NCI-H2029 (cell line): ENCODE measurements at regions not wholly inside any gene's neighbourhood (a gene's known extent, or its start where the extent isn't known, plus 50 kb on each side); places are given as distances from the start of the nearest gene placed in this dataset.
"Not testable (repeated sequence)": the region's sequence is repeated elsewhere in the genome, so short reads cannot be mapped to it uniquely, and the experiment has no call there.

ENCODE experiments used
- DNase-seq: peaks from one replicate; lab custom pipeline; 2025; lab: John Stamatoyannopoulos, UW

DNA sequence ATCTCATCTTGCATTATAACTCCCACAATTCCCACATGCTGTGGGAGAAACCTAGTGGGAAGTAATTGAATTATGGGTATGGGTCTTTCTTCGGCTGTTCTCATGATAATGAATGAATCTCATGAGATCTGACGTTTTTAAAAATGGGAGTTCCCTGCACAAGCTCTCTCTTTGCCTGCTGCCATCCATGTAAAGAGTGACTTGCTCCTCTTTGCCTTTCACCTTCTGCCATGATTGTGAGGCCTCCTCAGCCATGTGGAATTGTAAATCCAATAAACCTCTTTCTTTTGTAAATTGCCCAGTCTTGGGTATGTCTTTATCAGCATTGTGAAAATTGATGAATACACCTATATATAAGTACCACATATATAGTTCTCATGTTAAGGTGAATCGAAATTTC is 961.7 kb upstream of the COX7C start:
- DNase-seq: no peak

DNA sequence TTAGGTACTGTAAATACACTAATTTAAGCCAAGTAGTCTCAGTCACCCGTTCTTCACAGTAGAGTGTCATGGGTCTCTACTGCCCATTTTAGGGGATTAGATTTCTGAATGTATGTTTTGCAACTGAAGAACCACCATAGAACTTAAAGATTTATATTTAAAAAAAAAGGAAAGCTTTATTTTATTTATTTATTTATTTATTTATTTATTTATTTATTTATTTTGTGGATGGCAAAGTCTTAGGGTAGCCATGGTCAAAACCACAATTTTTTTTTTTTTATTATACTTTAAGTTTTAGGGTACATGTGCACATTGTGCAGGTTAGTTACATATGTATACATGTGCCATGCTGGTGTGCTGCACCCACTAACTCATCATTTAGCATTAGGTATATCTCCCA is 960.4 kb upstream of the COX7C start:
- DNase-seq: not testable (repeated sequence)

DNA sequence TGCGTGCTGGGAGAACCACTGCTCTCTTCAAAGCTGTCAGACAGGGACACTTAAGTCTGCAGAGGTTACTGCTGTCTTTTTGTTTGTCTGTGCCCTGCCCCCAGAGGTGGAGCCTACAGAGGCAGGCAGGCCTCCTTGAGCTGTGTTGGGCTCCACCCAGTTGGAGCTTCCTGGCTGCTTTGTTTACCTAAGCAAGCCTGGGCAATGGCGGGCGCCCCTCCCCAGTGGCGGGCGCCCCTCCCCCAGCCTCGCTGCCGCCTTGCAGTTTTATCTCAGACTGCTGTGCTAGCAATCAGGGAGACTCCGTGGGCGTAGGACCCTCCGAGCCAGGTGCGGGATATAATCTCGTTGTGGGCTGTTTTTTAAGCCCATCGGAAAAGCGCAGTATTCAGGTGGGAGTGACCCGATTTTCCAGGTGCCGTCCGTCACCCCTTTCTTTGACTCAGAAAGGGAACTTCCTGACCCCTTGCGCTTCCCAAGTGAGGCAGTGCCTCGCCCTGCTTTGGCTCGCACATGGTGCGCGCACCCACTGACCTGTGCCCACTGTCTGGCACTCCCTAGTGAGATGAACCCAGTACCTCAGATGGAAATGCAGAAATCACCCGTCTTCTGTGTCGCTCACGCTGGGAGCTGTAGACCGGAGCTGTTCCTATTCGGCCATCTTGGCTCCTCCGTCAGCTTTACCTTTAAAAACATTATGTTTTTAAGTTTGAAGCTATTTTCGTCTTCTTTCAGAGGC is 954.6 kb upstream of the COX7C start:
- DNase-seq: not testable (repeated sequence)

DNA sequence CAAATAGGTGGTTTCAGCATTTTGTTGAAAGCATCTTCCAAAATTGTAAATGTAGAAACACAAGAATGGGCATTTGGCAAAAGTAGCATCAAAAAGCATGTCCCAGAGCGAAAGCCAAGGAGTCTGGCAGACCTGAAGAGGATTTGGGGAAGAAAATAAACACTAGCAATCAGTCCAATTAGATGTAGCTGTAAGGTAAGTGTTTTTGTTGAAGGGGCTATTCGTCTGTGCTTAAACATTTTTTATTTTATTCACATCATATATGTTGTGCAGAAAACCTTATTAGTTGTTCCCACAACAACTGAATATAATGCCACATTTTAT is 954.1 kb upstream of the COX7C start:
- DNase-seq: no peak

- DNase-seq: no peak
Observed at GRCh38 chr5:85670417-85670816, 947.3 kb upstream of the COX7C start.

GRCh38 chr5:85671223-85671970 is 946.3 kb upstream of the COX7C start:
- DNase-seq: no peak

GRCh38 chr5:85681871-85682270 is 935.9 kb upstream of the COX7C start:
- no peak for DNase-seq

- DNase-seq: no peak
Observed at GRCh38 chr5:85684351-85684750, 933.4 kb upstream of the COX7C start.

GRCh38 chr5:85703296-85703695 is 914.4 kb upstream of the COX7C start:
- no peak for DNase-seq

DNA sequence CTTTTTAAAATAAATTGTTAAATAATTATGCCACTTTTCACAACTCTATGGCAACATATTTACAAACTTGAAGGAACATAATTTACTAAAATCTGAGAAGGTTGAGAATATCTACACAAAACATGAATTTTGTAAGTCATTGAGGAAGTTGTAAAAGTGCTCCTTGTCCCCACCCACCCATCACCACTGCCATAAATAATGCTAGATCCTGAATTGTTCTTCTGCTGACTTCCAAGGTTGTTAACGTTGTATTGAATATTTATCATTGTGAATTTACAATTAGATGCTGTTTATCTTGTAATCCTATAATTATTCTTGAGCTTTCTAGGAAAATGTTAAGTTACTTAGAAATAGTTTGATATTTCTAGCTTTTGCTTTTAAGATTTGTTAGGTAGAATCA is 908.0 kb upstream of the COX7C start:
- DNase-seq: no peak

GRCh38 chr5:85716344-85717202 is 901.2 kb upstream of the COX7C start:
- DNase-seq: no peak

GRCh38 chr5:85717203-85717563 is 900.6 kb upstream of the COX7C start:
- DNase-seq: no peak

DNA sequence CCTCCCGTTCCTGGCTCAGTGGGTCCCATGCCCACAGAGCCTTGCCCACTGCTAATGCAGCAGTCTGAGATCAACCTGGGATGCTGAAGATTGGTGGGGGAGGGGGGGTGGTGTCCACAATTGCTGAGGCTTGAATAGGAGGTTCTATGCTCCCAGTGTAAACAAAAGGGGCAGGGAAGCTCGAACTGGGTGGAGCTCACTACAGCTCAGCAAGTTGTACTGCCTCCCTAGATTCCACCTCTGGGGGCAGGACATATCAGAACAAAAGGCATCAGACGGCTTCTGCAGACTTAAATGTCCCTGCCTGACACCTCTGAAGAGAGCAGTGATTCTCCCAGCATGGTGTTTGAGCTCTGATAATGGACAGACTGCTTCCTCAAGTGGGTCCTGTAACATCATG is 885.6 kb upstream of the COX7C start:
- DNase-seq: no peak

- no peak for DNase-seq
Observed at GRCh38 chr5:85741972-85742371, 875.8 kb upstream of the COX7C start.

- DNase-seq: no peak
Observed at GRCh38 chr5:85760519-85760918, 857.2 kb upstream of the COX7C start.

GRCh38 chr5:85769347-85769746 is 848.4 kb upstream of the COX7C start:
- no peak for DNase-seq

DNA sequence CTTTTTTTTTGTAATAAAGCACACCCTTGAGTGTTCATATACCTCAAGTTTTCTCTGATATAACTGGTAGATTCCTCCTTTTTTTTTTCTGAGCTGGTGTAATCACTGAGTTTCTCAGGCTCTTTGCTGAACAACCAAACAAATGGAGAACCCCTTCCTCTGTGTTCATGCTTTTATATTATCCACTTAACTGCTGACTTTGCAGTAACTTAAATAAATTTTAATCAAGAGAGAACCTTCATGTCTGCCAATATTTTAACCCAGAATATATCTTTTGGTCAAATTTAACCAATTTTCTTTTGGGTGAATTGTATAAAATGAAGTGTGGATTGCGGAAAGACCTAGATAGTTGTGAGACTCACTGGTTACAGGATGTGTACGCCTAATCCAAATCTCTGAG is 833.0 kb upstream of the COX7C start:
- no peak for DNase-seq

- no peak for DNase-seq
Observed at GRCh38 chr5:85813146-85813545, 804.6 kb upstream of the COX7C start.

DNA sequence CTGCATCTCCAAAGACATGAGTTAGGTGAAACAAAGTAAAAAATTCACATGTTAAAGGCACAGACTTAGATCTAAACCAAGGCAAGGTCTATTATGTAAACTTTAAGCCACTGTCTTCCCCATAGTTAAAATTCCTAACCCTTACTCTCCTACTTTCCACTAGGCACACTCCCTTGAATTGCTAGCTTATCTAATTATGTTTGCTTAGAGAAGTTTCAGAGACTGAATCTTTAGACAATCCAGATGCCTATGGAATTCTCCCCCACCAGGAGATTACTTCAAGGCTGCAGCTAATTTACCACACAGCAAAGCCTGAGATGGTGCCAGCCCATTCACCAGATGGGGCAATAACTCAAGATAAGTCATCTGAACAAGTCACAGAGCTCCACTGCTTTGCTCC is 803.1 kb upstream of the COX7C start:
- no peak for DNase-seq

DNA sequence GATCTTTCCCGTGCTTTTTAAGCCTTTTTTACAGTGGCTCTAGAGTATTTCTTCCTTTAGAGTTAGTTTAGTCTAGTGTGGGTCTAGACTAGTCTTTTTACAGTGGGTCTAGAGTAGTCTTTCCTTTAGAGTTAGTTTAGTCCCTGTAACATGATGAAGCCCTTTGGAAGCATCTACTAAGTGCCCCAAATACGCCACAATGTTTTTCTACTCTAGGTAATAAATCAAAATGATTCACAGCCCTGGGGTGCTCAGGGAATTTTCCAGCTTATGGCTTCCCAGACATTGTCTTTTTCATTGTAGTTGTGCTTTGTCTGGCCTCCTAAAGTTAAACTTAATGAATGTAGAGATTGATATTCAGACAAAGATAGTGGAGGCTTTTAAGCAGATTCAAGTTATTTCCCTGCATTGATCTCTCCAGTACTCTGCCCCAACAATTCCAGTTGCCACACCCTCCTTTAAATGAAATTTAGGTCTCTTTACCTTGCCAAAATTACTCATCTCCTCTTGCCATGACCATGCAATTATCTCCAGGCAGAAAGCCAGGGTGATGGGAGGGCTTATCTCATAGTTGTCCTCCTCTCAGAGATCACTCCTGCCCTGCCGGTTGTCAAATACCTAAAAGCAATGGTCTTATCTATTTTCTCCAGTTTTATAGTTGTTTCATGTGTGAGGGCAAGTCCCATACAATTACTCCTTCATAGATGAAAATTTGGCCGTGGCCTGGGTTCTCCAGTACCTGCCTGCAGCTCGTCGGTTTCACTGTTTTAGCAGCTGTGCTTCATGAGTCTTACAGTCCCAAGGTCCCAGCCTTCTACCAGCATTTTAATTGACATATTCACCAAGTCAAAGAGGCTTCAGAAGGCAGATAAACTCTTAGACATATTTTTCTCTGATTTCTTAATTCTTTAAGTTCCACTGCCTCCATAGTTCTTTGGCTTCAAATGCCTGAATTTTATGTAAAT is 794.0 kb upstream of the COX7C start:
- DNase-seq: no peak

DNA sequence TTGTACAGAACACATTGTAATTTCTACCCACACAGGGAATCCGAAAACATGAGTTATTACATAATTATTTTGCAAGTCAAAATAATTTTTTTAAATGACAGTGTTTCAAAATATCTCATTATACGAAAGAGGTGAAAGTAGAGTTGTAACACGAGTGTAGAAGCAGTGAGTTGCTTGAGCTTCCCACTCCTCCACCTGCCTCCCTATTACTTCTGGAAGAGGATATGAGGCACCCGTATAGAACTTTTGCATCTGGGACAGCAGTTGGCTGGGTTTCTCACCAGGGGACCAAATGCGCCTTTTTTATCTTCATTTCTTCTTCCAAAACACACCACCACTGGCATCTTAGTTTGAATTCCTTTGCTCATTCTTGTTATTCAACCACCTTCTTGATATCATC is 779.0 kb upstream of the COX7C start:
- DNase-seq: no peak

GRCh38 chr5:85841653-85842052 is 776.1 kb upstream of the COX7C start:
- no peak for DNase-seq
